OCI-LY3 (cell line): ENCODE measurements at regions not wholly inside any gene's neighbourhood (a gene's known extent, or its start where the extent isn't known, plus 50 kb on each side); places are given as distances from the start of the nearest gene placed in this dataset.

ENCODE experiments used
- H2AFZ ChIP-seq: fragments of 200-600, 300-600 bp; shearing (Covaris generic); 2 replicates; pipeline ENCODE4 v1.6.0; 2014; ENCODE audit warnings: antibody characterized with exemption, low read depth, low read length
- H3K27ac ChIP-seq: fragments of 200-600, 300-600 bp; sonication (generic); 2 replicates; pipeline ENCODE4 v1.5.1; 2014; ENCODE audit warnings: mild to moderate bottlenecking, low read length, moderate library complexity, mixed read lengths
- H3K27me3 ChIP-seq: fragments of 200-600, 300-600 bp; sonication (generic); 2 replicates; pipeline ENCODE4 v1.6.1; 2014; ENCODE audit warnings: low read depth, low read length, mixed read lengths
- H3K36me3 ChIP-seq: fragments of 200-600, 300-600 bp; sonication (generic); replicated peaks from 2 replicates; pipeline ENCODE3; 2014; ENCODE audit warnings: low read depth, low read length, mixed read lengths
- H3K4me1 ChIP-seq: fragments of 300-600, 200-600 bp; sonication (generic); 2 replicates; pipeline ENCODE4 v1.6.1; 2014; ENCODE audit warnings: low read length, mixed read lengths
- H3K4me2 ChIP-seq: fragments of 200-600, 300-600 bp; sonication (generic); 2 replicates; pipeline ENCODE4 v1.6.1; 2014; ENCODE audit warnings: low read length, mixed read lengths
- H3K4me3 ChIP-seq: fragments of 300-600, 200-600 bp; sonication (generic); 2 replicates; pipeline ENCODE4 v1.5.1; 2014; ENCODE audit warnings: antibody characterized with exemption, mild to moderate bottlenecking, low read length, moderate library complexity
- H3K79me2 ChIP-seq: fragments of 300-600, 200-600 bp; shearing (Covaris generic); 2 replicates; pipeline ENCODE4 v1.6.1; 2014; ENCODE audit warnings: mild to moderate bottlenecking, low read length, mixed read lengths
- H3K9ac ChIP-seq: fragments of 300-600, 200-600 bp; shearing (Covaris generic); 2 replicates; pipeline ENCODE4 v1.6.0; 2014; ENCODE audit warnings: mild to moderate bottlenecking, low read length, moderate library complexity
- H3K9me3 ChIP-seq: fragments of 200-600, 300-600 bp; shearing (Covaris generic); 2 replicates; pipeline ENCODE4 v1.6.1; 2014; ENCODE audit warnings: low read length, mixed read lengths; ENCODE audit not compliant: insufficient read depth
- H4K20me1 ChIP-seq: fragments of 200-600, 300-600 bp; sonication (generic); 2 replicates; pipeline ENCODE4 v1.6.1; 2016; ENCODE audit warnings: low read length, mixed read lengths; ENCODE audit not compliant: insufficient read depth
- CTCF ChIP-seq: fragments of 200-600, 300-600 bp; sonication (generic); IDR thresholded peaks from 2 replicates; pipeline ENCODE4 v1.5.1; 2014; ENCODE audit warnings: antibody characterized with exemption, low read length, low read depth
- EZH2phosphoT487 ChIP-seq: fragments of 200-600 bp; shearing (Covaris generic); IDR thresholded peaks from 2 replicates; pipeline ENCODE4 v1.6.1; 2018; ENCODE audit warnings: antibody characterized with exemption, mixed run types, low read depth

- peak overlapping the region; percentile 18 for H2AFZ ChIP-seq
- H3K36me3 ChIP-seq: no peaks in the 10 kb centered on the region
- TF ChIP-seq CTCF (no peak), EZH2phosphoT487 (no peak)
- H3K27me3 ChIP-seq: no peaks in the 10 kb centered on the region
- H3K79me2 ChIP-seq: no peaks in the 10 kb centered on the region
- H3K27ac ChIP-seq: no peak overlapping the region
- H3K4me2 ChIP-seq: peak overlapping the region; percentile 25
- peaks cover 56% of the 10 kb centered on the region for H3K4me1 ChIP-seq
- no peaks in the 10 kb centered on the region for H3K9me3 ChIP-seq
- peak overlapping the region; percentile 1; the same call in 1 of the 2 replicates for H3K4me3 ChIP-seq
- H4K20me1 ChIP-seq: no peaks in the 10 kb centered on the region
- H3K9ac ChIP-seq: no peak overlapping the region
Measured at GRCh38 chr1:218499011-218499691, 154.0 kb downstream of the TGFB2 start.

- H3K79me2 ChIP-seq: no peaks in the 10 kb centered on the region
- no peak overlapping the region for H3K27ac ChIP-seq
- H3K4me2 ChIP-seq: peak overlapping the region; percentile 25; the same call in 1 of the 2 replicates
- TF ChIP-seq EZH2phosphoT487: no peak
- TF ChIP-seq CTCF: no peak
- H3K27me3 ChIP-seq: no peaks in the 10 kb centered on the region
- H3K36me3 ChIP-seq: no peaks in the 10 kb centered on the region
- H4K20me1 ChIP-seq: no peaks in the 10 kb centered on the region
- 0 out of 2 replicates have a peak overlapping the region, but pooled peaks have one; percentile 72 for H2AFZ ChIP-seq
- peaks cover under 1% of the 10 kb centered on the region; the same call in 1 of the 2 replicates for H3K9me3 ChIP-seq
- no peak overlapping the region for H3K4me3 ChIP-seq
- no peak overlapping the region for H3K9ac ChIP-seq
- peaks cover 50% of the 10 kb centered on the region for H3K4me1 ChIP-seq
Measured at GRCh38 chr1:218499911-218500310, 154.8 kb downstream of the TGFB2 start.

- Histone ChIP-seq H3K4me3 (no peak overlapping the region), H2AFZ (no peak overlapping the region), H3K9ac (peak overlapping the region; percentile 51; the same call in 1 of the 2 replicates), H3K27me3 (no peaks in the 10 kb centered on the region), H3K4me1 (peaks cover 50% of the 10 kb centered on the region), H3K79me2 (no peaks in the 10 kb centered on the region), H3K27ac (peak overlapping the region; percentile 65), H3K9me3 (peaks cover 4% of the 10 kb centered on the region; the same call in 1 of the 2 replicates), H4K20me1 (no peaks in the 10 kb centered on the region), H3K4me2 (peak overlapping the region; percentile 74), H3K36me3 (no peaks in the 10 kb centered on the region)
- TF ChIP-seq CTCF (no peak), EZH2phosphoT487 (no peak)
Measured at GRCh38 chr1:218501161-218501560, 156.0 kb downstream of the TGFB2 start.

GRCh38 chr1:218502383-218502782 is 157.2 kb downstream of the TGFB2 start:
- Histone ChIP-seq H3K4me2 (peak overlapping the region; percentile 74), H3K9me3 (peaks cover 14% of the 10 kb centered on the region; the same call in 1 of the 2 replicates), H3K27ac (peak overlapping the region; percentile 35), H3K4me3 (peak overlapping the region; percentile 7; the same call in 1 of the 2 replicates), H4K20me1 (no peaks in the 10 kb centered on the region), H3K36me3 (peaks cover 3% of the 10 kb centered on the region), H3K79me2 (no peaks in the 10 kb centered on the region), H2AFZ (no peak overlapping the region), H3K4me1 (peaks cover 50% of the 10 kb centered on the region), H3K27me3 (no peaks in the 10 kb centered on the region), H3K9ac (peak overlapping the region; percentile 32; the same call in 1 of the 2 replicates)
- TF ChIP-seq CTCF (no peak), EZH2phosphoT487 (no peak)
